Small intestine (tissue), 7 donors: ENCODE measurements at regions not wholly inside any gene's neighbourhood (a gene's known extent, or its start where the extent isn't known, plus 50 kb on each side); places are given as distances from the start of the nearest gene placed in this dataset.
"Not testable (repeated sequence)": the region's sequence is repeated elsewhere in the genome, so short reads cannot be mapped to it uniquely, and the experiment has no call there.

Source experiments
- DNase-seq, 2 donors: peaks; one replicate each; pipeline versions ENCODE4 v3.0.0 to v3.0.0-alpha.2; 2013
- FAIRE-seq: peaks from 2 replicates; lab custom pipeline; 2012; peaks lifted over from hg19 to GRCh38; lab: Jason Lieb, UNC
- H3K27ac ChIP-seq, 3 donors: one replicate each; pipeline ENCODE4 v1.5.1; 2013; ENCODE audit warnings: low read length in 2 of 3, mild to moderate bottlenecking in 2 of 3, control low read depth in 1 of 3, inconsistent platforms in 1 of 3, low read depth in 1 of 3, moderate library complexity in 1 of 3
- H3K27me3 ChIP-seq, 3 donors: one replicate each; pipeline ENCODE4 v1.6.1; 2013; ENCODE audit warnings: low read length in 3 of 3, inconsistent platforms in 1 of 3; ENCODE audit not compliant: control insufficient read depth in 3 of 3, insufficient read depth in 3 of 3
- H3K36me3 ChIP-seq, 3 donors: one replicate each; pipeline ENCODE4 v1.6.1; 2013; ENCODE audit warnings: low read length in 3 of 3, inconsistent platforms in 1 of 3, low read depth in 1 of 3, mild to moderate bottlenecking in 1 of 3, moderate library complexity in 1 of 3; ENCODE audit not compliant: control insufficient read depth in 3 of 3, insufficient read depth in 2 of 3
- H3K4me1 ChIP-seq, 3 donors: one replicate each; pipeline ENCODE4 v1.6.1; 2013; ENCODE audit warnings: low read length in 2 of 3, inconsistent platforms in 1 of 3, low read depth in 1 of 3, mild to moderate bottlenecking in 1 of 3, moderate library complexity in 1 of 3; ENCODE audit not compliant: control insufficient read depth in 3 of 3, insufficient read depth in 2 of 3
- H3K4me3 ChIP-seq, 3 donors: one replicate each; pipeline ENCODE4 v1.5.1; 2013; ENCODE audit warnings: low read length in 3 of 3, control low read depth in 1 of 3, inconsistent platforms in 1 of 3, low read depth in 1 of 3, mild to moderate bottlenecking in 1 of 3, moderate library complexity in 1 of 3
- H3K9me3 ChIP-seq, 2 donors: one replicate each; pipeline ENCODE4 v1.6.1; 2013; ENCODE audit warnings: low read depth in 1 of 2, low read length in 1 of 2; ENCODE audit not compliant: control insufficient read depth in 2 of 2, insufficient read depth in 1 of 2
- WGBS, 3 donors: extraction: QIAGEN DNeasy Blood & Tissue Kit; methylation state at CpG; one replicate each; pipeline ENCODE4 v1.1.7; 2013; 5-methylcytosine and 5-hydroxymethylcytosine counted together
- donor health status: healthy with polysubstance abuse.
- donor health status: control.
- donor health status: control.
- donor health status: Bipolar disorder and iron deficiency.
- donor health status: healthy.

GRCh38 chr5:50595199-50595598, 71.2 kb upstream of the PARP8 start:
- WGBS, 3 donors, result 63 to 70% (median 68%) methylated on average over 3 of the region's 3 CpGs
- FAIRE-seq, result no peak

GRCh38 chr5:50601576-50601975, 64.9 kb upstream of the PARP8 start:
- not testable (repeated sequence) for H3K4me1 ChIP-seq, H3K4me3 ChIP-seq, H3K27ac ChIP-seq, H3K9me3 ChIP-seq, H3K27me3 ChIP-seq, DNase-seq, FAIRE-seq, H3K36me3 ChIP-seq
- WGBS, 3 donors, result 76 to 81% (median 77%) methylated on average over 7 of the region's 7 CpGs

More at GRCh38 chr5:50595199-50595598, 71.2 kb upstream of the PARP8 start:
- no peak for DNase-seq
- Histone ChIP-seq H3K27ac (no peak overlapping the region), H3K4me1 (no peaks in the 10 kb centered on the region), H3K9me3 (no peaks in the 10 kb centered on the region), H3K36me3 (no peaks in the 10 kb centered on the region), H3K27me3 (no peaks in the 10 kb centered on the region), H3K4me3 (no peak overlapping the region)

DNA sequence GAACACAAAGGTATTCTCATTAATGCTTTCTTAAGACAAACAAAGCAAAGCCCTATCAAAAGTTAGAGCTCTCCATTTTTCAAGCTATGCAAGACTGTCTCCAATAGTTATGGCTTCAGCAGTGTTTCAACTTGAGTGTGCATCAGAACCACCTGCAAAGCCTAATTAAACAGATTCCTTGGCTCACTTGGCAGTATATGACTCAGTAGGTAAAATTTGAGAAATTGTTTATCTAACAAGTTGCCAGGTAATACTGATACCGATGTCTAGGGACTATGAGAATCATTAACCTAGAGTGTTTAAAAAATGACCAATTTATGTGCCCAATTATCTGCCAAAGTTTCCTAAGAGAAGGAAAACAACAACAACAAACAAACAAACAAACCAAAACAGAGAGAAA, 60.3 kb upstream of the PARP8 start:
- H3K9me3 ChIP-seq, result peaks cover 2 to 7% of the 10 kb centered on the region in 2 donors
- DNase-seq (no peak), FAIRE-seq (no peak)
- no peak overlapping the region for H3K27ac ChIP-seq
- WGBS, 3 donors, result 5 to 52% (median 22%) methylated on average over 1 of the region's 1 CpG
- H3K36me3 ChIP-seq, result no peaks in the 10 kb centered on the region
- H3K4me3 ChIP-seq, result no peak overlapping the region
- no peaks in the 10 kb centered on the region for H3K27me3 ChIP-seq
- H3K4me1 ChIP-seq, result no peaks in the 10 kb centered on the region

DNA sequence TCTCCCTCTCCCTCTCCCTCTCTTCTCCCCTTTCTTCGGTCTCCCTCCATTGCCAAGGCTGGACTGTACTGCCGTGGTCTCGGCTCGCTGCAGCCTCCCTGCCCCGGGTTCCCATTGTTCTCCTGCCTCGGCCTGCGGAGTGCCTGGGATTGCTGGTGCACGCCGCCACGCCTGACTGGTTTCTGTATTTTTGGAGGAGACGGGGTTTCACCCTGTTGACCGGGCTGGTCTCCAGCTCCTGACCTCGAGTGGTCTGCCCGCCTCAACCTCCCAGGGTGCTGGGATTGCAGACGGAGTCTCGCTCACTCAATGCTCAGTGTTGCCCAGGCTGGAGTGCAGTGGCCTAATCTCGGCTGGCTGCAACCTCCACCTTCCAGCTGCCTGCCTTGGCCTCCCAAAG, 59.0 kb upstream of the PARP8 start:
- not testable (repeated sequence) for FAIRE-seq, DNase-seq, H3K4me1 ChIP-seq, H3K27me3 ChIP-seq, H3K36me3 ChIP-seq, H3K4me3 ChIP-seq, H3K9me3 ChIP-seq, H3K27ac ChIP-seq
- WGBS, 3 donors, result 95 to 96% (median 95%) methylated on average over 17 of the region's 17 CpGs

DNA sequence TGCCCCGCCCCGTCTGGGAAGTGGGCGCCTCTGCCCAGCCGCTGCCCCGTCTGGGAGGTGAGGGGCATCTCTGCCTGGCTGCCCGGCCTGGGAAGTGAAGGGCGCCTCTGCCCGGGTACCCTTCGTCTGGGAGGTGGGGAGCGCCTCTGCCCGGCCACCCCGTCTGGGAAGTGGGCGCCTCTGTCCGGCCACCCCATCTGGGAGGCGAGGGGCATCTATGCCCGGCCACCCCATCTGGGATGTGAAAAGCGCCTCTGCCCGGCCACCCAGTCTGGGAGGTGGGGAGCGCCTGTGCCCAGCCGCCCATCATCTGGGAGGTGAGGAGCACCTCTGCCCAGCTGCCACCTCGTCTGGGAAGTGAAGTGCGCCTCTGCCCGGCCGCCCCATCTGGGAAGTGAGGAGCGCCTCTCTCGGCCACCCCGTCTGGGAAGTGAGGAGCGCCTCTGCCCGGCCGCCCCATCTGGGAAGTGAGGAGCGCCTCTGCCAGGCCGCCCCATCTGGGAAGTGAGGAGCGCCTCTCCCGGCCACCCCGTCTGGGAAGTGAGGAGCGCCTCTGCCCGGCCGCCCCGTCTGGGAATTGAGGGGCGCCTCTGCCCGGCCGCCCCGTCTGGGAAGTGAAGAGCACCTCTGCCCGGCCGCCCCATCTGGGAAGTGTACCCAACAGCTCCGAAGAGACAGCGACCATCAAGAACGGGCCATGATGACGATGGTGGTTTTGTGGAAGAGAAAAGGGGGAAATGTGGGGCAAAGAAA, 58.3 kb upstream of the PARP8 start:
- WGBS, 3 donors, result 90 to 95% (median 92%) methylated on average over 49 of the region's 49 CpGs
- not testable (repeated sequence) for H3K27ac ChIP-seq, H3K36me3 ChIP-seq, H3K4me1 ChIP-seq, FAIRE-seq, DNase-seq, H3K9me3 ChIP-seq, H3K27me3 ChIP-seq, H3K4me3 ChIP-seq

GRCh38 chr5:50613057-50613456, 53.4 kb upstream of the PARP8 start:
- H3K4me3 ChIP-seq, FAIRE-seq: not testable (repeated sequence)
- WGBS, 3 donors, result 69 to 92% (median 86%) methylated on average over 3 of the region's 3 CpGs

More at GRCh38 chr5:50613057-50613456, 53.4 kb upstream of the PARP8 start:
- H3K4me1 ChIP-seq, H3K9me3 ChIP-seq, H3K36me3 ChIP-seq, DNase-seq, H3K27me3 ChIP-seq, H3K27ac ChIP-seq: not testable (repeated sequence)
